ENCODE measurements at regions not wholly inside any gene's neighbourhood (a gene's known extent, or its start where the extent isn't known, plus 50 kb on each side); places are given as distances from the start of the nearest gene placed in this dataset.

DNA sequence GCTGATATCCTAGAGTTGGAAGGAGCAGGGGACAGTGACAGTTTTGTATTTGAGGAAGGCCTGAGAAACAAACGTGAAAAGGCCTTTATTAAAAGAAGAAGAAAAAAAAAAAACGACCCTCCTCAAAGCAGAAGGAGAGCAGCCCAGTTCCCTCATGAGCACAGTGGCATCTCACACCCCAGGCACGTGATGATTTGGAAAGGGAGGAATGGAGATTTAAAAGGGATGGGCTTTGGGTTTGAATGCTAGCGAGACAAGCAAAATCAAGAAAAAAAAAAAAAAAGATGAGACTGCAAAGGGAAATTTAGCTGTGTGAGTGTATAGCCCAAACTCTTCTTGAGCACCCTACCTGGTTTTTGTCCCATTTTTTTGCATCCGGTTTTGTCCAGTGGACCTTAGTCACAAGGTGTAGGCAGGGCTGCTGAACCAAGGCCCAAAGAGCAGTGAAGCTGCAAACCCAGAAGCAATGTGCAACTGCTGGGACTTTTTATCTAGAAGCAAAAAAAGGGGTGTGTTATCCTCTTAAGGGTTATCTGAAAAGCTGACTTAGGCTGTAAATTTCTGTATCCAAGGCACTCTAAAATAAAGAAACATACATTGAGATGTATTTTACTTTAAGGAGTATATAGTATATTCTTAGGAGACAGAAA lies 54.5 kb upstream of the RREB1 start:
- TF ChIP-seq SIN3A (IDR thresholded peaks at IDR 0.05; ENCODE audit: borderline replicate concordance, insufficient read depth, low read length) (no peak), POLR2AphosphoS5 (IDR thresholded peaks at IDR 0.05; ENCODE audit: low read depth, low read length) (no peak)
